Sigmoid colon (tissue), 4 donors: ENCODE measurements at regions not wholly inside any gene's neighbourhood (a gene's known extent, or its start where the extent isn't known, plus 50 kb on each side); places are given as distances from the start of the nearest gene placed in this dataset.

Experiments
- CTCF ChIP-seq, 4 experiments: fragments of 450-650 bp in 3 of 4; fragments of 200-600 bp in 1 of 4; IDR thresholded peaks; one replicate each; pipeline ENCODE4 v1.5.1; 2016 to 2019; ENCODE audit warnings: antibody characterized with exemption in 4 of 4, mild to moderate bottlenecking in 3 of 4, moderate library complexity in 2 of 4
- EP300 ChIP-seq, 4 donors: sonication (generic); formaldehyde crosslinking; IDR thresholded peaks; one replicate each; pipeline ENCODE4 v1.6.1; 2017; ENCODE audit warnings: antibody characterized with exemption in 4 of 4
- POLR2A ChIP-seq, 2 donors: fragments of 450-650 bp; IDR thresholded peaks; one replicate each; pipeline ENCODE4 v1.6.1; 2016; ENCODE audit warnings: antibody characterized with exemption in 2 of 2, mild to moderate bottlenecking in 2 of 2, moderate library complexity in 2 of 2
- POLR2AphosphoS5 ChIP-seq, 4 donors: sonication (generic); formaldehyde crosslinking; IDR thresholded peaks; one replicate each; pipeline ENCODE4 v1.6.1; 2017; ENCODE audit warnings: antibody characterized with exemption in 4 of 4

GRCh38 chr2:219939647-219940046 lies 312.2 kb downstream of the SLC4A3 start:
- TF ChIP-seq EP300 (IDR thresholded peaks at IDR 0.05) (no peak), POLR2A (IDR thresholded peaks at IDR 0.05) (no peak), CTCF (IDR thresholded peaks at IDR 0.05) (no peak), POLR2AphosphoS5 (IDR thresholded peaks at IDR 0.05) (no peak)
